Spleen (tissue), 11 donors: ENCODE measurements at regions not wholly inside any gene's neighbourhood (a gene's known extent, or its start where the extent isn't known, plus 50 kb on each side); places are given as distances from the start of the nearest gene placed in this dataset.

Experiments
- DNase-seq: peaks from one replicate; pipeline ENCODE4 v3.0.0-alpha.2; 2020
- H3K27ac ChIP-seq, 8 donors: fragments of 200-600 bp; sonication (generic) in 7 of 8; 1 replicate in 4 of 8; 2 replicates in 4 of 8; pipeline versions ENCODE4 v1.5.0 to v1.8.0; 2016 to 2021; ENCODE audit warnings: inconsistent platforms in 4 of 8, mild to moderate bottlenecking in 4 of 8, moderate library complexity in 1 of 8
- H3K27me3 ChIP-seq, 7 donors: fragments of 200-600 bp; sonication (generic) in 6 of 7; replicated peaks in 1 of 7; 1 replicate in 4 of 7; 2 replicates in 3 of 7; pipeline versions ENCODE4 v1.5.0 to v1.8.0; 2016 to 2021; ENCODE audit warnings: inconsistent platforms in 3 of 7, mild to moderate bottlenecking in 1 of 7
- H3K36me3 ChIP-seq, 6 donors: fragments of 200-600 bp; sonication (generic) in 5 of 6; 1 replicate in 4 of 6; 2 replicates in 2 of 6; pipeline versions ENCODE4 v1.5.0 to v1.8.0; 2016 to 2021; ENCODE audit warnings: inconsistent platforms in 2 of 6
- H3K4me1 ChIP-seq, 6 donors: fragments of 200-600 bp; sonication (generic) in 5 of 6; 1 replicate in 3 of 6; 2 replicates in 3 of 6; pipeline versions ENCODE4 v1.5.0 to v1.8.0; 2016 to 2021; ENCODE audit warnings: inconsistent platforms in 3 of 6
- H3K4me3 ChIP-seq, 8 donors: fragments of 200-600 bp; sonication (generic) in 7 of 8; 1 replicate in 4 of 8; 2 replicates in 4 of 8; pipeline versions ENCODE4 v1.5.0 to v1.8.0; 2016 to 2021; ENCODE audit warnings: inconsistent platforms in 4 of 8, mild to moderate bottlenecking in 4 of 8, moderate library complexity in 2 of 8
- H3K9me3 ChIP-seq, 8 donors: fragments of 200-600 bp; sonication (generic) in 7 of 8; 1 replicate in 4 of 8; 2 replicates in 4 of 8; pipeline versions ENCODE4 v1.5.0 to v1.8.0; 2016 to 2021; ENCODE audit warnings: inconsistent platforms in 4 of 8
- POLR2A ChIP-seq, 3 donors: fragments of 450-650 bp; IDR thresholded peaks; one replicate each; pipeline ENCODE4 v1.5.1; 2017; ENCODE audit warnings: antibody characterized with exemption in 3 of 3, mild to moderate bottlenecking in 1 of 3
- POLR2AphosphoS5 ChIP-seq, 3 donors: sonication (generic); formaldehyde crosslinking; IDR thresholded peaks; one replicate each; pipeline ENCODE4 v1.5.1; 2017; ENCODE audit warnings: antibody characterized with exemption in 3 of 3
- WGBS, 5 donors: extraction: QIAGEN DNeasy Blood & Tissue Kit in 3 of 5; methylation state at CpG; one replicate each; pipeline versions ENCODE4 v1.1.5 to v1.1.7; 2013 to 2018; 5-methylcytosine and 5-hydroxymethylcytosine counted together
- intact Hi-C: fragments of 100-400 bp; cut with DNase I; formaldehyde crosslinking; loops from one replicate; pipeline ENCODE4 v1.15.0; 2023; ENCODE audit warnings: low total_unique reads
- TF ChIP-seq, protein P1 (sequence below), 11 experiments: fragments of 200-600 bp in 7 of 11; fragments of 450-650 bp in 4 of 11; sonication (generic) in 4 of 11; IDR thresholded peaks in 8 of 11; conservative IDR thresholded peaks in 3 of 11; 1 replicate in 7 of 11; 2 replicates in 4 of 11; pipeline versions ENCODE4 v1.4.0 to v1.8.0; 2016 to 2021; ENCODE audit warnings: antibody characterized with exemption in 11 of 11, inconsistent platforms in 4 of 11, mild to moderate bottlenecking in 1 of 11
- donor health status: healthy with polysubstance abuse.
- donor health status: DM: no; HTN: no; CAD: no; lungs with moderate emphysema.
- donor health status: DM: no; HTN: no; CAD: no.
- donor health status: Bipolar disorder and iron deficiency.
- donor health status: healthy.
- donor health status: DM: no; HTN: no; CAD: no.
- donor health status: DM: yes; HTN: yes; CAD: no.

DNA sequence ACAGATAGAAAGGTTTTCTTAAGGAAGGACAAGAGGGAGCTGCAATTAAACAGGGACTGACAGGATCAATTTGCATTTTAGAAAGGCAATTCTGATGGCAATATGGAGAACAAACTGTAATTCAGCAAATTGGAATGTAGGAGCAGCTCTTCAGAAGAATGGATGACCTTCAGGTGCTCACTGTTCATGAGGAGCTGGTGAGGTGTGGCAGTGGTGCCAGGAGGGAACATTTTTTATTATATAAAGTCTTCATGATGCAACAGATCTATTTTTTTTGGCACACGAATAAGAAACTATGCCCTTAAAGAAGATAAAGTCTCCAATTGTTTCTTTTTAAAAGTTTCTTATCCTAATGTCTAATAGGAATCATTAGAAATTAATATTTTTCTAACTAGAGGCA, 151.7 kb downstream of the SLC38A4 start:
- no peak for DNase-seq
- H3K4me1 ChIP-seq = no peaks in the 10 kb centered on the region
- H3K36me3 ChIP-seq = peaks cover 0 to 5% (median 0%) of the 10 kb centered on the region in 6 donors
- no peak overlapping the region for H3K27ac ChIP-seq
- TF ChIP-seq, protein P1, sequence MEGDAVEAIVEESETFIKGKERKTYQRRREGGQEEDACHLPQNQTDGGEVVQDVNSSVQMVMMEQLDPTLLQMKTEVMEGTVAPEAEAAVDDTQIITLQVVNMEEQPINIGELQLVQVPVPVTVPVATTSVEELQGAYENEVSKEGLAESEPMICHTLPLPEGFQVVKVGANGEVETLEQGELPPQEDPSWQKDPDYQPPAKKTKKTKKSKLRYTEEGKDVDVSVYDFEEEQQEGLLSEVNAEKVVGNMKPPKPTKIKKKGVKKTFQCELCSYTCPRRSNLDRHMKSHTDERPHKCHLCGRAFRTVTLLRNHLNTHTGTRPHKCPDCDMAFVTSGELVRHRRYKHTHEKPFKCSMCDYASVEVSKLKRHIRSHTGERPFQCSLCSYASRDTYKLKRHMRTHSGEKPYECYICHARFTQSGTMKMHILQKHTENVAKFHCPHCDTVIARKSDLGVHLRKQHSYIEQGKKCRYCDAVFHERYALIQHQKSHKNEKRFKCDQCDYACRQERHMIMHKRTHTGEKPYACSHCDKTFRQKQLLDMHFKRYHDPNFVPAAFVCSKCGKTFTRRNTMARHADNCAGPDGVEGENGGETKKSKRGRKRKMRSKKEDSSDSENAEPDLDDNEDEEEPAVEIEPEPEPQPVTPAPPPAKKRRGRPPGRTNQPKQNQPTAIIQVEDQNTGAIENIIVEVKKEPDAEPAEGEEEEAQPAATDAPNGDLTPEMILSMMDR (IDR thresholded peaks at IDR 0.05 in 8 of 11, conservative IDR thresholded peaks at IDR 0.05 in 3 of 11) = no peak
- TF ChIP-seq POLR2AphosphoS5 (IDR thresholded peaks at IDR 0.05) = no peak
- TF ChIP-seq POLR2A (IDR thresholded peaks at IDR 0.05) = no peak
- intact Hi-C loops = no loop called here
- no peak overlapping the region for H3K4me3 ChIP-seq
- H3K27me3 ChIP-seq = no peaks in the 10 kb centered on the region
- no peaks in the 10 kb centered on the region for H3K9me3 ChIP-seq
- 78 to 93% (median 85%) methylated on average over 1 of the region's 1 CpG for WGBS, 5 donors

DNA sequence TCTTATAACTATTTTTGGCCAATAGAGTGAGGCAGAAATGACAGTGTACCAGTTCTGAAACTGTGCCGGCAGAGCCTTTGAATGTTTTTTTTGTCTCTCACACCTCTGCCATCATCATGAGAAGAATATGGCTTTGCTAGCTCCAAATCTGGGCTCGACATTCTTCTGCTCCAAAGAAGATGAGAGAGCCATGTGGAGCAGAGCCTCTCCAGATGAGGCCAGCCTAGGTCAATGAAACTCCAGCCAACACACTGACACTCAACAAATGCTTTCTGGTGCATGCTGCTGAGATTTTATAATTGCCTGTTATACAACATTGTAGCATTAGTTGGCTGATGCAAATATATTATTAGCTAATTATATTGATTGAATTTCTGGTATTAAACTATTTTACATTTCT, 154.7 kb downstream of the SLC38A4 start:
- H3K4me3 ChIP-seq = no peak overlapping the region
- TF ChIP-seq POLR2AphosphoS5 (IDR thresholded peaks at IDR 0.05) = no peak
- TF ChIP-seq, protein P1 (IDR thresholded peaks at IDR 0.05 in 8 of 11, conservative IDR thresholded peaks at IDR 0.05 in 3 of 11) = no peak
- no peak for TF ChIP-seq POLR2A (IDR thresholded peaks at IDR 0.05)
- 77 to 92% (median 84%) methylated on average over 2 of the region's 2 CpGs for WGBS, 5 donors
- H3K36me3 ChIP-seq = peaks cover 0 to 5% (median 0%) of the 10 kb centered on the region in 6 donors
- no peak for DNase-seq
- no peaks in the 10 kb centered on the region for H3K27me3 ChIP-seq
- no peak overlapping the region for H3K27ac ChIP-seq
- no peaks in the 10 kb centered on the region for H3K4me1 ChIP-seq
- no peaks in the 10 kb centered on the region for H3K9me3 ChIP-seq
- intact Hi-C loops = no loop called here

DNA sequence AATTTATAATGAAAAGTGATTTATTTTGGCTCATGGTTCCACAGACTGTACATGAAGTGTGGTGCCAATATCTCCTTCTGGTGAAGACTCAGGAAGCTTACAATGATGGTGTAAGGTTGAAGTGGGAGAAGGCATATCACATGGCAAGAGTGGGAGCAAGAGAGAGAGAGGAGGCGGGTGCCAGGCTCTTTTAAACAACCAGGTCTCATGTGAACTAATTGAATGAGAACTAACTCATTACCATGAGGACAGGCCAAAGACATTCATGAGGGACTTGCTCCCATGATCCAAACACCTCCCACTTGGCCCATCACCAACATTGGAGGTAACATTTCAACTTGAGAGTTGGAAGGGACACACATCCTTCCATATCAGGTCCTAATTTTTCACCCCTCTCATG, 155.2 kb downstream of the SLC38A4 start:
- TF ChIP-seq, protein P1 (IDR thresholded peaks at IDR 0.05 in 8 of 11, conservative IDR thresholded peaks at IDR 0.05 in 3 of 11) = no peak
- no peak for TF ChIP-seq POLR2A (IDR thresholded peaks at IDR 0.05)
- no peak for TF ChIP-seq POLR2AphosphoS5 (IDR thresholded peaks at IDR 0.05)
- H3K36me3 ChIP-seq = peaks cover 0 to 5% (median 0%) of the 10 kb centered on the region in 6 donors
- H3K27ac ChIP-seq = no peak overlapping the region
- no peak overlapping the region for H3K4me3 ChIP-seq
- H3K4me1 ChIP-seq = no peaks in the 10 kb centered on the region
- intact Hi-C loops = no loop called here
- H3K27me3 ChIP-seq = no peaks in the 10 kb centered on the region
- 80 to 100% (median 94%) methylated on average over 1 of the region's 1 CpG for WGBS, 5 donors
- no peaks in the 10 kb centered on the region for H3K9me3 ChIP-seq
- no peak for DNase-seq

DNA sequence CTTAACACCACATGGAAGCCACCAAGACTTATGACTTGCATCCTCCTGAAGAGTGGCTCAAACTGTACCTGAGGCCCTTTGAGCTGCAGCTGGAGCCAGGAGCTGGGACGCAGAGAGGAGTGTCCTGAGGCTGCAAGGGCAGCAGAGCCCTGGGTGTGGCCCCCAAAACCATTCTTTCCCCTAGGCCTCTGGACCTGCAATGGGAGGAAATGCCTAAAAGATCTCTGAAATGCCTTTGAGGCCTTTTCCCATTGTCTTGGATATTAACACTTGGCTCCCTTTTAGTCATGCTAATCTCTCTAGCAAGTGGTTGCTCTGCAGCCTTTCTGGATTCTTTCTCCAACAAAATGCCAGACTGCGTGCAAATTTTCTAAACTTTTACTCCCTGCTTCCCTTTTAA, 156.1 kb downstream of the SLC38A4 start:
- H3K27ac ChIP-seq = no peak overlapping the region
- DNase-seq = no peak
- WGBS, 5 donors = 43 to 73% (median 47%) methylated on average over 2 of the region's 2 CpGs
- H3K36me3 ChIP-seq = peaks cover 0 to 5% (median 0%) of the 10 kb centered on the region in 6 donors
- intact Hi-C loops = loop anchor here (10.0 kb wide), 1 partner anchor 525 kb away; no protein-coding TSS in a partner anchor
- no peaks in the 10 kb centered on the region for H3K27me3 ChIP-seq
- H3K9me3 ChIP-seq = no peaks in the 10 kb centered on the region
- no peak overlapping the region for H3K4me3 ChIP-seq
- H3K4me1 ChIP-seq = peaks cover 0 to 6% (median 1%) of the 10 kb centered on the region in 6 donors
- TF ChIP-seq POLR2AphosphoS5 (IDR thresholded peaks at IDR 0.05) = no peak
- TF ChIP-seq POLR2A (IDR thresholded peaks at IDR 0.05) = no peak
- TF ChIP-seq, protein P1 (IDR thresholded peaks at IDR 0.05 in 8 of 11, conservative IDR thresholded peaks at IDR 0.05 in 3 of 11) = no peak
